Liver (tissue), 3 donors: ENCODE measurements at regions not wholly inside any gene's neighbourhood (a gene's known extent, or its start where the extent isn't known, plus 50 kb on each side); places are given as distances from the start of the nearest gene placed in this dataset.

Experiments used
- CTCF ChIP-seq: fragments of 150-350 bp; IDR thresholded peaks from 2 replicates; pipeline ENCODE4 v1.5.1; 2017; ENCODE audit warnings: improper control_type of control experiment, low read depth, low read length; ENCODE audit not compliant: missing input control
- EGR1 ChIP-seq, 2 donors: IDR thresholded peaks; 2 replicates each; pipeline ENCODE4 v1.6.1; 2016 to 2018; ENCODE audit warnings: antibody characterized with exemption in 2 of 2, low read depth in 2 of 2
- HNF4A ChIP-seq, 2 donors: conservative IDR thresholded peaks; 2 replicates each; pipeline ENCODE4 v1.6.1; 2016; ENCODE audit warnings: antibody characterized with exemption in 2 of 2, mild to moderate bottlenecking in 2 of 2
- HNF4G ChIP-seq: IDR thresholded peaks from 2 replicates; pipeline ENCODE4 v1.6.1; 2016; ENCODE audit warnings: antibody characterized with exemption
- RAD21 ChIP-seq, 2 donors: IDR thresholded peaks; 2 replicates each; pipeline ENCODE4 v1.6.1; 2016; ENCODE audit warnings: antibody characterized with exemption in 2 of 2, mild to moderate bottlenecking in 2 of 2
- RXRA ChIP-seq, 2 donors: IDR thresholded peaks; 2 replicates each; pipeline ENCODE4 v1.6.1; 2017 to 2018; ENCODE audit warnings: antibody characterized with exemption in 2 of 2, mild to moderate bottlenecking in 1 of 2
- TAF1 ChIP-seq: conservative IDR thresholded peaks from 2 replicates; pipeline ENCODE4 v1.6.1; 2016; ENCODE audit warnings: antibody characterized with exemption, mild to moderate bottlenecking
- donor health status: healthy.
- donor health status: healthy.

DNA sequence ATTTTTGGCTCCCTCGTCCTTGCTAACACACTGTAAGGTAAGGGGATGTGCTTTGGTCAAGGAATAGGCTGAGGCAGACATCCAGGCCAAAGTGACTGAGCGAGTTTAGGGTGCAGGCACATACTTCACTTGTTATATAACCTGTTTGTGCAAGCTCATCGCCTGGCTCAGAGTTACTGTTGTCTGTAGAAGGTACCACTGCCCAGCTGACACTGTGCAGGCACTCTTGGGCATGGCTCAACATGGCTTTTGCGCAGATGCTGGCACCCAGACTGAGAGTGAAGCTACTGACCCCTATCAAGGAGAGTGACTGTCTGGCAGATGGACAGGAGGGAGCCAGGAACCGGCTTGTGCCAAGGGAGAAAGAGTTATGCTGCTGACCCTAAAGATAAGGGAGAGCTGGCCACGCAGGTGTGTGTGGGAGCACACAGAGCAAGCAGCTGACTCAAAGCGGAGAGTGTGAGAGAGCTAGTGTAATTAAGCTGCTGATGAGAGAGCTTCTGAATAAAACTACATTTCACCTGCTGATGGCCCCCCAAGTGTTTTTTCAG is 307.3 kb upstream of the USP24 start:
- TF ChIP-seq RXRA (IDR thresholded peaks at IDR 0.05), result no peak
- no peak for TF ChIP-seq RAD21 (IDR thresholded peaks at IDR 0.05)
- no peak for TF ChIP-seq CTCF
- TF ChIP-seq EGR1 (IDR thresholded peaks at IDR 0.05; ENCODE audit: low read depth in 2 of 2), result no peak
- no peak for TF ChIP-seq HNF4G
- TF ChIP-seq HNF4A (conservative IDR thresholded peaks at IDR 0.05), result no peak
- no peak for TF ChIP-seq TAF1
